ENCODE measurements at regions not wholly inside any gene's neighbourhood (a gene's known extent, or its start where the extent isn't known, plus 50 kb on each side); places are given as distances from the start of the nearest gene placed in this dataset.
A peak's percentile ranks its signal among the peaks of the same experiment; 100 is the strongest.

DNA sequence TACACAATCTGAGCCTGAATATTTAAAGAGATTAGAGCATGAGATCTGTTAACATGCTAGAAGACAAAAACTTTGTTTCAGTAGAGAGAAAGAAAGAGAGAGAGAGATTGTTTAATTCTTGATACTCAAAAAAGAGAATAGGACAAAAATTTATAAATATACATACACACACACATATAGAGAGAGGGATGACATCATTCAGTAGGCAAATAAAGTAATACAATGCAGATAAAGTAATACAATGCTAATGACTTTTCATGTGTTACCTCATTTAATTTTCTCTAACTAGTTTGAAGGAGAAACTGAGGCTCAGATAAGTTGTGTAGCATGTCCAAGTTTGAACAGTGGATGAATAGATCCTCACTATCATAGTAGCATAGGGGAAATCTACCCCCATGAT lies 286.4 kb downstream of the CMPK2 start:
- H3K9me3 ChIP-seq (ENCODE audit: severe bottlenecking), result no peaks in the 10 kb centered on the region
- DNase-seq (ENCODE audit: low spot score) (no peak), ATAC-seq (ENCODE audit: low read depth) (no peak)
- no peak overlapping the region for H3K27ac ChIP-seq (ENCODE audit: poor library complexity, severe bottlenecking)
- H3K4me3 ChIP-seq (ENCODE audit: severe bottlenecking), result no peak overlapping the region
- H3K27me3 ChIP-seq (ENCODE audit: insufficient read depth, poor library complexity, severe bottlenecking), result no peaks in the 10 kb centered on the region
- no peaks in the 10 kb centered on the region for H3K4me1 ChIP-seq (ENCODE audit: insufficient read depth, poor library complexity, severe bottlenecking)
- TF ChIP-seq, protein P1, sequence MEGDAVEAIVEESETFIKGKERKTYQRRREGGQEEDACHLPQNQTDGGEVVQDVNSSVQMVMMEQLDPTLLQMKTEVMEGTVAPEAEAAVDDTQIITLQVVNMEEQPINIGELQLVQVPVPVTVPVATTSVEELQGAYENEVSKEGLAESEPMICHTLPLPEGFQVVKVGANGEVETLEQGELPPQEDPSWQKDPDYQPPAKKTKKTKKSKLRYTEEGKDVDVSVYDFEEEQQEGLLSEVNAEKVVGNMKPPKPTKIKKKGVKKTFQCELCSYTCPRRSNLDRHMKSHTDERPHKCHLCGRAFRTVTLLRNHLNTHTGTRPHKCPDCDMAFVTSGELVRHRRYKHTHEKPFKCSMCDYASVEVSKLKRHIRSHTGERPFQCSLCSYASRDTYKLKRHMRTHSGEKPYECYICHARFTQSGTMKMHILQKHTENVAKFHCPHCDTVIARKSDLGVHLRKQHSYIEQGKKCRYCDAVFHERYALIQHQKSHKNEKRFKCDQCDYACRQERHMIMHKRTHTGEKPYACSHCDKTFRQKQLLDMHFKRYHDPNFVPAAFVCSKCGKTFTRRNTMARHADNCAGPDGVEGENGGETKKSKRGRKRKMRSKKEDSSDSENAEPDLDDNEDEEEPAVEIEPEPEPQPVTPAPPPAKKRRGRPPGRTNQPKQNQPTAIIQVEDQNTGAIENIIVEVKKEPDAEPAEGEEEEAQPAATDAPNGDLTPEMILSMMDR (IDR thresholded peaks at IDR 0.05; ENCODE audit: poor library complexity, severe bottlenecking), result no peak
- H3K36me3 ChIP-seq (ENCODE audit: low read depth), result no peaks in the 10 kb centered on the region

DNA sequence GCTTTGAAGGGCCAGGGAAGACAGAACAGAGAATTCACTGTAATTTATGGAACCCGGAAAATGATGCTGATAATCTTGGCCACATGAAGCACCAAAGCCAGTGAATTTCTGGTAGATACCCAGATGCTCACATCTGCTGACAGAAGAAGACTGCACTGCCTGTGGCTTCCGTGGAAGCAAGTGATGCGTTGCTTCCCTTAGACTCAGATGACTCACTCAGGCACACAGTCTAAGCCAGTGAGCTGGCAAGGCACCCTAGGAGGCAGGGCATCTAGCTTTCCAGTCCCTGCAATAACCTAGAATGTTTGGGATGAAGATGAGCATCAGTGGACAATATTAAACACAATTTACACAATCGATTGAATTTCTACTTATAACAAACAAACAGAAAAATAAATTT lies 284.7 kb downstream of the CMPK2 start:
- TF ChIP-seq, protein P1 (IDR thresholded peaks at IDR 0.05; ENCODE audit: poor library complexity, severe bottlenecking), result no peak
- no peaks in the 10 kb centered on the region for H3K4me1 ChIP-seq (ENCODE audit: insufficient read depth, poor library complexity, severe bottlenecking)
- H3K9me3 ChIP-seq (ENCODE audit: severe bottlenecking), result no peaks in the 10 kb centered on the region
- H3K4me3 ChIP-seq (ENCODE audit: severe bottlenecking), result no peak overlapping the region
- DNase-seq (ENCODE audit: low spot score) (no peak), ATAC-seq (ENCODE audit: low read depth) (peak; percentile 88)
- no peak overlapping the region for H3K27ac ChIP-seq (ENCODE audit: poor library complexity, severe bottlenecking)
- H3K27me3 ChIP-seq (ENCODE audit: insufficient read depth, poor library complexity, severe bottlenecking), result no peaks in the 10 kb centered on the region
- H3K36me3 ChIP-seq (ENCODE audit: low read depth), result no peaks in the 10 kb centered on the region

DNA sequence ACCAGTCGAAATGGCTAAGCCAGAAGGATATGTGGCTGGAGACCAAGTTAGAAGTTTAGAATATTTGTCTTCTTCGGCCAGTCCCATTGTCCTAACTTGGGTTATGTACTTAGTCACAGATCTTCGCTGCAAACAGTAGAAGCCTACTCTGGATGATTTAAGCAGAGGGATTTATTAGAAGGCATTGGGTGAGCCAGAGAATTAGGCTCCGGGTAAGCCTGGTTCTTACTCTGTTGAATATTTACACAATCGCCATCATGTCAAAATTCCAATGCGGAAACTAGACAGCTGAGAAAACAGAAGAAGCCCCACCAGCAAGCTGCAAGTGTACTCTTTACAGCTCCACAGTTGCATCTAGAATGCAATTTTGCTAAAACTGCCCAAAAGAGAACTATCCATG lies 276.6 kb downstream of the CMPK2 start:
- ATAC-seq (ENCODE audit: low read depth), result no peak
- H3K4me1 ChIP-seq (ENCODE audit: insufficient read depth, poor library complexity, severe bottlenecking), result peaks cover 8% of the 10 kb centered on the region
- H3K27me3 ChIP-seq (ENCODE audit: insufficient read depth, poor library complexity, severe bottlenecking), result no peaks in the 10 kb centered on the region
- no peak overlapping the region for H3K27ac ChIP-seq (ENCODE audit: poor library complexity, severe bottlenecking)
- H3K36me3 ChIP-seq (ENCODE audit: low read depth), result no peaks in the 10 kb centered on the region
- no peaks in the 10 kb centered on the region for H3K9me3 ChIP-seq (ENCODE audit: severe bottlenecking)
- TF ChIP-seq, protein P1 (IDR thresholded peaks at IDR 0.05; ENCODE audit: poor library complexity, severe bottlenecking), result no peak
- no peak overlapping the region for H3K4me3 ChIP-seq (ENCODE audit: severe bottlenecking)
- DNase-seq (ENCODE audit: low spot score), result no peak

DNA sequence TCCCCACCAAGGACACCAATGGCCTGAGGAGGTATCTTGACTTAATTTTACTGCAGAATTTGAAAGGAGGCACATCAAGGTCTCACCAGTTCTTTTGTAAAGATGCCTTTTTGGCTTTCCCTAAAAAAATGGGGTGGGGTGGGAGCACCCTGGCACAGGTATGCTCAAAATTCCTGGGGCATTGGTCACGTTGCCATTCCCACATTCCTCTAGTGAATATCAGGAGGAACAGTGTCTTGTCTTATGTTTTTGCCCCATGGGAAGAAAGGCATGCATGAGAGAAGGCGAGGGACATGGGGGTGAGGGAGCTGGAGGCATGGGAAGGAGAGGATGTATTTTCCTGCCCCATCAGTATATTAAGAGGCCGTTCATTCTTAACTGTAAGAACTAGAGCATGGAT lies 275.3 kb downstream of the CMPK2 start:
- TF ChIP-seq, protein P1 (IDR thresholded peaks at IDR 0.05; ENCODE audit: poor library complexity, severe bottlenecking), result no peak
- no peak for DNase-seq (ENCODE audit: low spot score)
- no peak overlapping the region for H3K4me3 ChIP-seq (ENCODE audit: severe bottlenecking)

DNA sequence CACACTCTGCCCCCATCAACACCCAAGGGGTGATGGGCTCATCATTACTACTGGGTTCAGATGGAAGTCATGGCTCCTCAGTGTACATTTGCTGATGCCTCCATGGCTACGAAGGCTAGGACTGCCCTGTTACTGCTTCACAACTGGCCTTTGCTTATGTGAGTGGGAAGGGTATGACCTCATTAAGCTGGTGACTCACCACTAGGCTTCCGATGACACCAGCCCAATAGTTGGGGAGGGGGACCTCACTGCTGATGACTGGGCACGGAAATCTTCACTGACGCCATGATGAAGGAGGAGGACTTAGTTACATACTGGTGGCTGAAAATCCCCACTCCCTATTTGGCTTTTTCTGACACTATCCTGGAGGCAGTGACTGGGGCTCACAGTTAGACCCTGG lies 263.2 kb downstream of the CMPK2 start:
- no peak for ATAC-seq (ENCODE audit: low read depth)
- Histone ChIP-seq H3K36me3 (ENCODE audit: low read depth) (no peaks in the 10 kb centered on the region), H3K4me1 (ENCODE audit: insufficient read depth, poor library complexity, severe bottlenecking) (no peaks in the 10 kb centered on the region), H3K4me3 (ENCODE audit: severe bottlenecking) (no peak overlapping the region), H3K27ac (ENCODE audit: poor library complexity, severe bottlenecking) (no peak overlapping the region), H3K27me3 (ENCODE audit: insufficient read depth, poor library complexity, severe bottlenecking) (no peaks in the 10 kb centered on the region), H3K9me3 (ENCODE audit: severe bottlenecking) (no peaks in the 10 kb centered on the region)
- DNase-seq (ENCODE audit: low spot score), result no peak
- TF ChIP-seq, protein P1 (IDR thresholded peaks at IDR 0.05; ENCODE audit: poor library complexity, severe bottlenecking), result no peak

More for the DNA sequence above, 275.3 kb downstream of the CMPK2 start:
- Histone ChIP-seq H3K4me1 (ENCODE audit: insufficient read depth, poor library complexity, severe bottlenecking) (peaks cover 8% of the 10 kb centered on the region), H3K27ac (ENCODE audit: poor library complexity, severe bottlenecking) (peak overlapping the region; percentile 33), H3K36me3 (ENCODE audit: low read depth) (no peaks in the 10 kb centered on the region), H3K27me3 (ENCODE audit: insufficient read depth, poor library complexity, severe bottlenecking) (no peaks in the 10 kb centered on the region), H3K9me3 (ENCODE audit: severe bottlenecking) (no peaks in the 10 kb centered on the region)
- ATAC-seq (ENCODE audit: low read depth), result peak; percentile 93

Measured in RWPE2 (cell line).